Fibroblast of mammary gland (primary cell): ENCODE measurements at regions not wholly inside any gene's neighbourhood (a gene's known extent, or its start where the extent isn't known, plus 50 kb on each side); places are given as distances from the start of the nearest gene placed in this dataset.

Source experiments
- DNase-seq: peaks from one replicate; pipeline ENCODE4 v3.0.0-alpha.2; 2010; ENCODE audit warnings: low read depth
- H3K4me3 ChIP-seq: 2 replicates; pipeline ENCODE4 v1.5.1; 2011; ENCODE audit warnings: low read depth, mild to moderate bottlenecking, low read length, moderate library complexity; ENCODE audit not compliant: control insufficient read depth
- TF ChIP-seq, protein P1 (sequence below): conservative IDR thresholded peaks from 2 replicates; pipeline ENCODE4 v1.5.1; 2011; ENCODE audit warnings: low read depth, low read length, inconsistent platforms; ENCODE audit not compliant: control insufficient read depth, insufficient read depth

DNA sequence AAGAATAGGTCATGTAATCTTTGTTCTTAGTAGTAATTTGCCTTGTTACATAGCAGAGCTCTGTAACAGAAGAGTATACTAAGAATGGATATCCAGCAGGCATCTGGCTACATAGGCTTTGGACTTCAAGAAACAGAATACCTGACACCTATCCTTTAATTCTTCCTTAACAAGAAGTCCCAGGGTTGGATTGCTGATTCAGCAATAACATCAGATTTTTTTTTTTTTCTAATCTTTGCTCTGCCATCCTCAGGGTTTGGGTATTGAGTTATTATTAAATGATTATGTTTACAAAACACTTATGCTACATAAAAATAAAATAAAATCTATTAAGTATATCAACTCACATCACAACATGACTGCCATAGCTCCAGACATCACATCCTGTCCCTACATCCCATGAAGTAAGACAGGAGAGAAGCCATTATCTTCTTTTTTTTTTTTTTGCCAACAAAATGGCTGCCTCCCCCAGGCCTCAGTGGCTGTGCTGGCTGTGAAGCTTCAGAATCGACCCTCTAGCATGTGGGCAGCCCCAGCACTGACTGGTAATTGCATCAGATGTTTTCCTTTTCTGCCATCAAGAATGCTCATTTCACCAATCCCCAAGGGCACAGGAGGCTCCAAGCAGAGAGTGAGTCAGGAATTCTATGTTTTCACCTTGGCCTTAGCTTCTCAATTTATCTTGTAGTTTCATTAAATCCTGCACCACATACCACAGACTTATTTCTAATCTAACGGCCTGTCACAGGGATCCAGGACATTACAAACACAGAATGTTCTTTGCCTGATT, 186.2 kb downstream of the DICER1 start:
- peak; percentile 73 for DNase-seq
- no peak overlapping the region for H3K4me3 ChIP-seq
- TF ChIP-seq, protein P1, sequence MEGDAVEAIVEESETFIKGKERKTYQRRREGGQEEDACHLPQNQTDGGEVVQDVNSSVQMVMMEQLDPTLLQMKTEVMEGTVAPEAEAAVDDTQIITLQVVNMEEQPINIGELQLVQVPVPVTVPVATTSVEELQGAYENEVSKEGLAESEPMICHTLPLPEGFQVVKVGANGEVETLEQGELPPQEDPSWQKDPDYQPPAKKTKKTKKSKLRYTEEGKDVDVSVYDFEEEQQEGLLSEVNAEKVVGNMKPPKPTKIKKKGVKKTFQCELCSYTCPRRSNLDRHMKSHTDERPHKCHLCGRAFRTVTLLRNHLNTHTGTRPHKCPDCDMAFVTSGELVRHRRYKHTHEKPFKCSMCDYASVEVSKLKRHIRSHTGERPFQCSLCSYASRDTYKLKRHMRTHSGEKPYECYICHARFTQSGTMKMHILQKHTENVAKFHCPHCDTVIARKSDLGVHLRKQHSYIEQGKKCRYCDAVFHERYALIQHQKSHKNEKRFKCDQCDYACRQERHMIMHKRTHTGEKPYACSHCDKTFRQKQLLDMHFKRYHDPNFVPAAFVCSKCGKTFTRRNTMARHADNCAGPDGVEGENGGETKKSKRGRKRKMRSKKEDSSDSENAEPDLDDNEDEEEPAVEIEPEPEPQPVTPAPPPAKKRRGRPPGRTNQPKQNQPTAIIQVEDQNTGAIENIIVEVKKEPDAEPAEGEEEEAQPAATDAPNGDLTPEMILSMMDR, result no peak

DNA sequence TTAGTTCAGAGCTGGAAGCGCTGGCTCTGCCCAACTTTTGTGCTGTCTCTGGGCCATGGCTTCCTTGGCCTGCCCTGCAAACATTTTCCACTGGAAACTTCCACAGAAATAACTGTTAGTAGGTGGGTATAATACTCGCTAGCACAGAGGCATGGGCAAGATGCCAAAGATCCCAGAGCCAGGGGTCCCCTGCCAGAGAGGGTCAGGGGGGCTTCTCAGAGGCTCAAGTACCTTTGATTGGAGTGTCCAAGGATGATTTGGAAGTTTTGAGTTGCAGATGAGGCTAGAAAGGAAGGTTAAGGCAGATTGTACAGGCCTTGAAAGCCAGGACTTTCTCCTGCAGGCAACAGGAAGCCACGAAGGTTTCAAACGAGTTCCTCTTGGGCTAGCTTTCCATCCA, 187.6 kb downstream of the DICER1 start:
- H3K4me3 ChIP-seq, result no peak overlapping the region
- TF ChIP-seq, protein P1, result no peak
- no peak for DNase-seq

GRCh38 chr14:94966868-94967267, 190.5 kb downstream of the DICER1 start:
- no peak for DNase-seq
- TF ChIP-seq, protein P1, result no peak
- H3K4me3 ChIP-seq, result no peak overlapping the region

GRCh38 chr14:94966344-94966743, 191.0 kb downstream of the DICER1 start:
- TF ChIP-seq, protein P1, result no peak
- no peak overlapping the region for H3K4me3 ChIP-seq
- DNase-seq, result no peak

DNA sequence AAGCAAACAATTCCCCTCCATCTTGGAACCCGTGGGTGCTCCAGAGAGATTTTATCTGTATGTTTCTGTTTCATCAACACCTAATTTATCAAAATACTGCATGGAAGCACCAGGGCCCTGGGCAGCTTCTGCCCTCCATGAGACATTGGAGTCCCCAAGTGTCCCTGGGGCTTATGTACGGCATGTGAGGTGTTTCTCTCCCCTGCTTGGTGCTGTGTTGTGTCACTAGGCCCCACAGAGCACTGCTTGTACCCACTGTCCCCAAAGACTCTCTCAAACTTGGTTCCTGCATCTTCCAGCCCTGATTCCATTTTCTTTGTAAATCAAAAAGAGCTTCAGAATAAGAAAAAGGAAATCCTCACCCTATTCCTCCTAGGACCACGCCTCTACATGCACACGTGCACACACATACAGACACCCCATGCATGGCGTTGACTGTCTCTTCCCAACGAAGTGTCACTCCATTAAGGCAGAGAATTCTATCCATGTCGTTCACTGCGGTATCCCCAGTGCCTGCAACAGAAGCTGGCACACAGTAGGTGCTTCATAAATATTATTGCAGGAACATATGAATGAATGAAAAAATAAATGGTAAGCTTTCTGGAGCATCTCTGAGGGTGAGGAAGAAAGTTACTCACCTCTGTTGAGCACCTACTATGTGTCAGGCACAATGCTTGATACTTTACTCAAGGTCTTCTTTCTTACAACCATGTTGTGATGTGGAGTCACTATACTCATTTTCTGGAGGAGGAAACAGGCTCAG, 191.6 kb downstream of the DICER1 start:
- H3K4me3 ChIP-seq, result no peak overlapping the region
- DNase-seq, result no peak
- TF ChIP-seq, protein P1, result no peak

DNA sequence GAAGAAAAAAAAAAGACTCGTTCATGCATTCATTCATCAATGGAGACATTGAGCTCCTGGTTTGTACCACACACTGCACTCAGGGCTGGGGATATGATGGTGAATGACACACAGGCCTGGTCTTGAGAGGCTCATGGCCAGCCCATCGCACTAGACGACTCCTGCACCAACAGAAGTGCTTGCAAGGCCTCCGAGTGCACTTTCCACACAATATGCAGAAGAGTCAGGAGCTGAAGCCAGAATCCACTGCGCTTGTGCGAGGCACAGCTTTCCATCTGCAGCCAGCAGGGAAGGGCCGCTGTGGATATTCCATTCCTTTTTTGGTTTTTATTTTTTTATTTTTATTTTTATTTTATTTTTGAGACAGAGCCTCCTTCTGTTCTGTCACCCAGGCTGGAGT, 192.4 kb downstream of the DICER1 start:
- TF ChIP-seq, protein P1, result no peak

More for the DNA sequence above, 192.4 kb downstream of the DICER1 start:
- no peak for DNase-seq
- no peak overlapping the region for H3K4me3 ChIP-seq
